DMS114 treated with DMSO at 0.1 percent for 48 hours (cell line): ENCODE measurements at regions not wholly inside any gene's neighbourhood (a gene's known extent, or its start where the extent isn't known, plus 50 kb on each side); places are given as distances from the start of the nearest gene placed in this dataset.
"Not testable (repeated sequence)": the region's sequence is repeated elsewhere in the genome, so short reads cannot be mapped to it uniquely, and the experiment has no call there.

Experiments used
- DNase-seq: peaks from one replicate; lab custom pipeline; 2025; ENCODE audit not compliant: unreplicated experiment; lab: John Stamatoyannopoulos, UW

- DNase-seq = no peak
Observed at GRCh38 chr9:82489201-82489821, 500.7 kb downstream of the SPATA31D1 start.

GRCh38 chr9:82490019-82490499 is 501.5 kb downstream of the SPATA31D1 start:
- no peak for DNase-seq

GRCh38 chr9:82490821-82491220 is 502.2 kb downstream of the SPATA31D1 start:
- not testable (repeated sequence) for DNase-seq

- DNase-seq = no peak
Observed at GRCh38 chr9:82491604-82492003, 503.0 kb downstream of the SPATA31D1 start.

- no peak for DNase-seq
Observed at GRCh38 chr9:82492274-82492673, 503.7 kb downstream of the SPATA31D1 start.

GRCh38 chr9:82495884-82496777 is 507.6 kb downstream of the SPATA31D1 start:
- DNase-seq = no peak

- no peak for DNase-seq
Observed at GRCh38 chr9:82498541-82499317, 510.2 kb downstream of the SPATA31D1 start.

- no peak for DNase-seq
Observed at GRCh38 chr9:82499337-82499736, 510.8 kb downstream of the SPATA31D1 start.

- DNase-seq = no peak
Observed at GRCh38 chr9:82504620-82505019, 516.0 kb downstream of the SPATA31D1 start.

- DNase-seq = no peak
Observed at GRCh38 chr9:82511626-82512025, 523.1 kb downstream of the SPATA31D1 start.

GRCh38 chr9:82512728-82513127 is 524.2 kb downstream of the SPATA31D1 start:
- no peak for DNase-seq

GRCh38 chr9:82513242-82513751 is 524.7 kb downstream of the SPATA31D1 start:
- DNase-seq = no peak

- DNase-seq = no peak
Observed at GRCh38 chr9:82513976-82514735, 525.6 kb downstream of the SPATA31D1 start.

GRCh38 chr9:82518868-82519267 is 530.3 kb downstream of the SPATA31D1 start:
- DNase-seq = no peak

GRCh38 chr9:82519332-82519731 is 530.8 kb downstream of the SPATA31D1 start:
- DNase-seq = no peak

- DNase-seq = no peak
Observed at GRCh38 chr9:82524407-82524806, 535.8 kb downstream of the SPATA31D1 start.

GRCh38 chr9:82526577-82526976 is 536.4 kb downstream of the RASEF start:
- DNase-seq = no peak

GRCh38 chr9:82531795-82532194 is 531.1 kb downstream of the RASEF start:
- DNase-seq = no peak

GRCh38 chr9:82532504-82533180 is 530.3 kb downstream of the RASEF start:
- no peak for DNase-seq

- DNase-seq = no peak
Observed at GRCh38 chr9:82535432-82535998, 527.4 kb downstream of the RASEF start.
